ENCODE measurements at regions not wholly inside any gene's neighbourhood (a gene's known extent, or its start where the extent isn't known, plus 50 kb on each side); places are given as distances from the start of the nearest gene placed in this dataset.
A peak's percentile ranks its signal among the peaks of the same experiment; 100 is the strongest.
"Not testable (repeated sequence)": the region's sequence is repeated elsewhere in the genome, so short reads cannot be mapped to it uniquely, and the experiment has no call there.

DNA sequence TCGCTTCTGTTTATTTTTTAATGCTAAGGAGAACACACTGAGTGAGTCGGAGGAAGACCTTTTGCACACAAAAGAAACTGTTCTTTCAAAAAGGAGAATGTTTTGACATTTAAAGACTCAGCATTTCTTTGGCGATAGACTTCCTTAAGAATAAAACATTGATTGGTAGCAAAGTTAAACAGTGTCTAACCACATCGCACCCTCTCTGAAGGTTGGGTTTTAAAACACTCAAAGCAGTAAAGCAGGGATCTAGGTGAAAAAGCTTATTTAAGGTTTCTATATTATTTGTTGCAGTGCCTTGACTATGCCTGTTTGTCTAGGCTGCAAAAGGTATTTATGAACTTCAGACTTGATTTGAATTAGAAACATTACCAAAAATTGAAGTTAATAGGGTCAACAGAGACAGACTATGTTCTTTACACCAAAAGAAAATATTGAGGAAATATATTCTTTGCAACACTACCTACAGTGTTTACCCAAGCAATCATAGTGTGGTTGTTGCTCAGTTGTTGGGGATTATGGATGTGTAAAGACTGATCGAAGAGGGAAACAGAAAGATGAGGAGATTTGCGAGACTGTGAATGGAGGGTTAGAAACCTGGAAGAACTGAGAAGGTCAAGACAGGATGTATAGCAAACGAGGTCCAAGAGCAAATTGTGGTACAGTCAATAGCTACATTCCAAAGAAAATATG lies 297.8 kb upstream of the SLC39A10 start:
- no peak for DNase-seq (ENCODE audit: low read depth in 2 of 2)

DNA sequence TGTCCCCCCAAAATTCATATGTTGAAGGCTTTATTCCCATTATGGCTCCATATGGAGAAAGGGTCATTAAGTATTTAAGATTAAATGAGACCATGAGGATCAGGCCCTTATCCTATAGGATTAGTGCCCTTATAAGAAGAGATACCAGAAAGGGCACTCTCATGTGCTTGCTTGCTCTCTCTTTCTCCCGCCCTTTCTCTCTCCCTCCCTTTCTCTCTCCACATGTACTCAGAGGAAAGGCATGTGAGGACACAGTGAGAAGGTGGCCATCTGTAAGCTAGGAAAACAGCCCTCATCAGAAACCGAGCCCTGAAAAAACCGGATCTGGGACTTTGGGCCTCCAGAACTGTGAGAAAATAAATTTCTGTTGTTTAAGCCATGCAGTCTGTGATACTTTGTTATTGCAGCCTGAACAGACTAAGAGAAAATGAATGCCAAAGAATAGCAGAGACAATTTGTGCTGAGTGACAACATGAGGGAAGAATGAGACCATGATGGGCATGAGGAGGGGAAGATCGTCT lies 300.0 kb upstream of the SLC39A10 start:
- no peak for DNase-seq (ENCODE audit: low read depth in 2 of 2)

DNA sequence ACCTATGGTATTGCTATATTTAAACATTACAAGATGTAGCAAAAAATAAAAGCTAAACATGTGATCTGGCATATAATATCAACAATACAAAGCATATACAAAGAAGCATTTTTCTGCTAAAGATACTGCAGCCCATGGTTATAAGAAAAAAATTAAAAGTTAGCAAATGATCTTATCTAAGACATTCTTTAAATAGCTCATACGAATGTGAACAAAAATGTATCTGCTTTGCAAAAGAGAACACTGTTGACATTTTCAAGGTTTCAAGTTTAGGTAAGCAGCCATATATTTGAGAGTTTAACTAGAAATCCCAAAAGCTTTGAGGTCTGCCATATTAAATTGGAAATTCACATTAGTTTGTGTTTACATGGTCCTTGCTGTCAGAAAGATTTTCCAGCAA lies 301.0 kb upstream of the SLC39A10 start:
- DNase-seq (ENCODE audit: low read depth in 2 of 2) = no peak

DNA sequence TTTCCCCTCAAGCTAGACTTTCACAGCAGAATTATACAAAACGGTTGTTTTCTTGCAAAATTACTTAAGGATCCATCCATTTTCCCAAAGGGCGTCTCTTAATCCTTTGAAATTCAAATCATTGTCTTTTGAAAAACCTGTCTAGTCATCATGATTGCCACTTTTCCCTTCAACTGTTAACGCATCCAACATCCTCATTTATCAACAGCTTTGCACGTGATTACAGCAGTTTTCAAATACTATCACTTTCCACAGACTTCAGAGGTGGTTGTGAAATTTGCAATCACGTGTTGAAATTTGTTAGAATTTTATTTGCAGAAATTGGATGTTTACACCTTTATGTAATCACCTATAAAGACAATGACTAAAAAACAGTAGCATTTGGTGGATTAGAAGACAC lies 304.4 kb upstream of the SLC39A10 start:
- DNase-seq (ENCODE audit: low read depth in 2 of 2) = no peak

DNA sequence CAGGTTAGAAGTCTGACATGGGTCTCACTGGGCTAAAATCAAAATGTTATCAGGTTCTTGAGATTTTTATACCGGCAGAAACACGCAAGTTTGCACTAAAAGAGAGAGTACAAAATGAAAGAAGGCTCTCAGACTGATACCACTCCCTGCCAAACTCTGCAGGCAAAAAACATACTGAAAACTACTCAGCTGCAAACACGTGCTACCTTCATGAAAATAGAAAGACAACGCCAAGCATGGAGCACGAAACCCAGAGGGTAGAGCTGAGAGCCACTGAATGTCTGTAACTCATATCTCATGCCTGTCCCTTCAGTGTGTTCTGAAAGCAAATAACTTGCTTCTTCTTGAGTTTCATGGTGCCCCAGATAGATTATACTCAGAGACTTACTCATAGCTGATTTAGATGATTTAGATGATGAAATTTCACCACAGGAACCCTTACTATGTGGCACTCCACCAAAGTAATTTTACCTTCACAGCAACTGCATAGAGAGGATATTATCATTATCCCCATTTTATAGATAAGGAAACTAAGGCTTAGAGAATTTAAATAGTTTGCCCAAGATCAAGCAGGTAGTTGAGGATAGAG lies 313.0 kb upstream of the SLC39A10 start:
- no peak for DNase-seq (ENCODE audit: low read depth in 2 of 2)

DNA sequence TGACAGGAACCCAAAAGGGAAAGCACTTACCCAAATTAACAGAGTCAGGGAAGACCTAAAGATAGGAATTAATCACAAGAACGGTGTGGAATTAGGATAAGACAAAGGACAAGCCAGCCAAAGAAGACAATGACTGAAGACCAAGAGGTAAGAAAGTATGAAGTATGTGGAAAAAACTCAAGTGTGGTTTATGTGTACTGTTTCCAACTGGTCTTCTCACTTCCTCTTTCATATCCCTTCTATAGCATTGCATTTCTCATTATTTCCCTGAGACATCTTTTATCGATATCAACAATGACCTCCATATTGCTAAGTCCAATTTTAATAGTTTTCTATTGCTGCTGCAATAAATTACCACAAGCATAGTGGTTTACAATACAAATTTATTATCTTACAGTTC lies 313.5 kb upstream of the SLC39A10 start:
- no peak for DNase-seq (ENCODE audit: low read depth in 2 of 2)

DNA sequence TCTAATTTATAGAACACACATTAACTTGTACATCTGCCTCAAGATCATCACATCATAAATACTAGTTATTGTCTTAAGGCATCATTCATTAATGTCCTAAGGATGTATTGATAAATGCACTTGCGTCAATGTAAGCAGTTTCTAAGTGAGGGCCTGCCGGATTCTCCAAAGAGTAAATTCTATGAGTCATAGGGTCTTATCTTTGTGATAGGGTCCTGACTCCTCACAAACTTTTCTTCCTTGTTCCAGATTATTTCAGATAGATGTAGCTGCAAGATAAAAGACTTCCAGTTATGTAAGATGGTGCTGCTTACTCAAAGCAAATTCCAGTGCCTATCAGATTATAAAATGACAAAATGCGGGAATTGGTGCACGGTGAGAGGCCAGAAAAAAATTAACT lies 315.0 kb upstream of the SLC39A10 start:
- DNase-seq (ENCODE audit: low read depth in 2 of 2) = no peak

DNA sequence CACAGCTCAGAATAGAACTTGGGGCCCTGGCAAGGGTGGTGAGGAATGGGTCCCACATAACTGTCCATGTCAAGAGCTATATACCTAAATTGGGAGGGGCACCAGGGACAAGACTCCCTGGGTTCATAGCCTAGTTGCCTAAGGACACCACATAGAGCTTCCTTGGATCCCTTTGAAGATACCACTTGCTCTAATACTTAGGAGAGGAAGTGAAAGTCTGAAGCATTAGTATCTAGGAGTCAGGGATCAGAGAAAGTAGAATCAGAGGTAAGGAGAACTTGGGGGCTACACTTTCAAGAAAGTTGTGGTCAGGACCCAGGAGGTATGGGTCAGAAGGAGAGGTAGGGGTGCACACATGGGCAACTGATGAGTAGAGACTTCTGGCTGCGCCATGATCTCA lies 318.2 kb upstream of the SLC39A10 start:
- no peak for DNase-seq (ENCODE audit: low read depth in 2 of 2)

DNA sequence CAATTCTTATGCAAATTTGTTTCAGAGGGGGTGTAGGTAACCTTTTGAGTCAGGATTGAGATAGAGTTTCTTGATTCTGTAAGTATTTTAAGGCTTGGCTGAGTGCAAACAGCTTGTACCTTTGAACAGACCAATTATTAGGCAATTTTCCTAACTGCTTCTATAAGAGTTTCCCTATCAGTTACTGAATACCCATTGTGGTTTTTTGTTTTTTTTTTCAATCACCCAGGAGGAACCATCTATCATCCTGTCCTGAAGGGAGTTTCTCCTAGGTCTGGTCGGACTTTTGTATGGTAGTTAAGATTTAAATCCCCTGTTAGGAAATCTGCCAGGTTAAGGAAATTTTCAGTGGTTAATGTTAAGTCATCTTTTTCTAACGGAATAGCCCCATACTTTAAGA lies 319.4 kb upstream of the SLC39A10 start:
- no peak for DNase-seq (ENCODE audit: low read depth in 2 of 2)

DNA sequence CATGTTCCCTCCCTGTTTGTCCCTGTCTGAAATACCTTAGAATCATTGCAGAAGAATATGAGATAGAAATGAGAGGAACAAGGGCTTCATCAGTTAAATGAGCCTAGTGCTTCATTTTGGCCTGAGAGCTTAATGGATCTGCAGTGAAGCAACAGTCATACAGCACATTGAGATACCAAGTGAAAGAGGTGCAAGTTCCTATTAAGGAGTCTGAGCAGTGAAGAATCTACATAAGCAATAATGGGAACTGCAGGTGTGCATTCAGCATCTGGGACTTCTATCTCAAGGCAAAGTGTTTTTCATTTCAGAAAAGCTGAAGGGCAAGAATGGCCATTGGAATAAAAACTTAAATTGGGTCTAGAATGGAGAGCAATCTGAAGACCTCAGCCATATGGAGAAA lies 323.2 kb upstream of the SLC39A10 start:
- DNase-seq (ENCODE audit: low read depth in 2 of 2) = no peak

DNA sequence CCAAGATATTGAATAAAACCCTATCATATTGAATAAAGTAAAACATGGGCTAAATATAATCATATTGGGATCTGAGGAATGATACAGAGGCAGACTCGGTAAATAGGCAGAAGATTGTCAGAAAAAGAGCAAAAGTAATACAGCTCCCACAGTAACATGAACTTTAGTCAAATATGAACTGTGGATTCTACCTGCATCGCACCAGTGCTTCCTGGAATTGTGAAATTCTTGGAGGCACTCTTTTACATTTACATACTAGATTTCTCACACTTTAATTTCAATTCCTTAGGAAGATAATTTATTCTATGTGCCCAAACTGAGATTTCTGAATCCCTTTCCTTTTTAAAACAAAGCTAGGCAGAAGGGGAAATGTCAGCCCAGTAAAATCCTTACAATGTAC lies 325.1 kb upstream of the SLC39A10 start:
- DNase-seq (ENCODE audit: low read depth in 2 of 2) = no peak

DNA sequence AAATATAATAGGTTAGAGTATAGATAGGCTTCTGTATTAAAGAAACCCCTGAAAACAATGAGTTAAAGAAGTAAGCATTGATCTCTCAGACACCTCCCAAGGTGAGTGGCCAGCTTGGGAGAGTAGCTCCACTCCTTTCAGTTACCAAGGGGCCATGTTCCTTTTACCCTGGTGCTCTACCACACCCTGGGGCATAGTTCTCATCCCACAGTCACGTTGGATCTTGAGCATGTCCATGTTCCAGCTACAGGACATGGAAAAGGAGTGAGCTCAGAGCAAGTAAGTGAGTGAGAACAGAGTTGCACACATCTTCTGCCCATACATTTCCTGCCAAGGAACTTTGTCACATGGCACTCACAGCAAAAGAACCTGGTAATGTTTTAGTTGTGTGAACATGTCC lies 325.9 kb upstream of the SLC39A10 start:
- DNase-seq (ENCODE audit: low read depth in 2 of 2) = no peak

DNA sequence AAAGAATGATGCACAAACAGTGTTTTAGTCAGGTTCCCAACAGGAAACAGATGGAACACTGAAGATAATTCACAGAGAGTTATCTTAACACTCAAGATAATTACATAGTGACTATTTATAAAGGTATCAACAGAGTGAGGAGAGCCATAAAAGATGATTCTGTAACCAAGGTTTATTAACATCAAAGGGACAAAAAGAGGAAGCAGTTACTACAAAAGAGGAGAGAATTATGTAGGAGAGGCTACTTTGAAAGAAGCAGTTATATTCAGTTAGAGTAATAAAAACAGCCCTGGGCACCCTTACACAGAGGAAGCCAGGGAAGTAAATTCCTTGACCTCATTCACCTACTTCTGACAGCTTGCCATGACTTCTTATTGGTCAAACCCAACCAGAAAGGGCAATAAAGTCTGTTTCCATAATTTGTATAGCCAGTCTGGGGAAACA lies 326.5 kb upstream of the SLC39A10 start:
- no peak for DNase-seq (ENCODE audit: low read depth in 2 of 2)

DNA sequence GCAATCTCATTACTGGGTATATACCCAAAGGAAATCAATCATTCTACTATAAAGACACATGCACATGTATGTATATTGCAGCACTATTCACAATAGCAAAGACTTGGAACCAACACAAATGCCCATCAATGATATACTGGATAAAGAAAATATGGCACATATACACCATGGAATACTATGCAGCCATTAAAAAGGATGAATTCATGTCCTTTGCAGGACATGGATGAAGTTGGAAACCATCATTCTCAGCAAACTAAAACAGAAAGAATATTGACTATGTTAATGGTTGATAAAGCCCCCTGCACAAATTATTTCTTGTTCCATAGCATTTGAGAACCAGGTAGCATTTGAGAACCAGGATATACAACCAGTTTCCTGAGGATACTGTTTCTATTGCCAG lies 327.2 kb upstream of the SLC39A10 start:
- DNase-seq (ENCODE audit: low read depth in 2 of 2) = not testable (repeated sequence)

DNA sequence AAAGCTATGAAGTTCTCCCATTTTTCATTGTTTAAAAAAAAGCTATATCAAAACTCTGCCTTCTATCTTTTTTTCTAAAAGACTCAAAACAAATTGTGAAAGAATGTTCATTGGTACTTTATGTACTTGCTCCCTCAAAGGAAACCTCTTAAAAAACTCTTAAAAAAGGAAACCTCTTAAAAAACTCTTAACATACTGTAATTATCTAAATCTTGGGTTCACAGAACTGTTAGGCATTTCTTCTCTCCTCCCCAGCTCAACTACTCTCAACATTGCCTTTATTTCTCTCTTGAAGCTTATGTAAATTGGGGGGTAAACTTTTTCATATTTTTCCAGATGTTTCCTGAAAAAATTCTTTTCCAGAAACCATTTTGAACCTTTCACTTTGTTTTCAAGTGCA lies 330.5 kb upstream of the SLC39A10 start:
- no peak for DNase-seq (ENCODE audit: low read depth in 2 of 2)

DNA sequence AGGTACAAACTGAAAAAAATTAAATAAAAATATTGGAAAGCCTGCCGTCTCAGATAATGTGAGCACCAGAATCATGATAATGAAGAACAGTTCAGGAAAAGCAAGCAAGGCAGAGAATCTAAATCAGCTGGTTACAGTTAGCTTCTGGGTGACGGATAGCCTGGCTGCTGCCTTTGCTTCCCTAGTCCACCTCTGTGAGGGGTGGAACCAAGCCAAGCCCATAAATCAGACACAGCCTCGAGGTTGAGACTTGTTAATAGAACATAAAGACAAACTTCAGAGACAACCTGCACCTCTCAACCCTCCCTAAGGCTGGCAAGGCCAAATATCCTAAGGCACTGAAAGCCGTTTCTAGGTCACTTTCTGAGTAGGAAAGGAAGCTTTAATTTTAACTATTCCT lies 334.7 kb upstream of the SLC39A10 start:
- no peak for DNase-seq (ENCODE audit: low read depth in 2 of 2)

DNA sequence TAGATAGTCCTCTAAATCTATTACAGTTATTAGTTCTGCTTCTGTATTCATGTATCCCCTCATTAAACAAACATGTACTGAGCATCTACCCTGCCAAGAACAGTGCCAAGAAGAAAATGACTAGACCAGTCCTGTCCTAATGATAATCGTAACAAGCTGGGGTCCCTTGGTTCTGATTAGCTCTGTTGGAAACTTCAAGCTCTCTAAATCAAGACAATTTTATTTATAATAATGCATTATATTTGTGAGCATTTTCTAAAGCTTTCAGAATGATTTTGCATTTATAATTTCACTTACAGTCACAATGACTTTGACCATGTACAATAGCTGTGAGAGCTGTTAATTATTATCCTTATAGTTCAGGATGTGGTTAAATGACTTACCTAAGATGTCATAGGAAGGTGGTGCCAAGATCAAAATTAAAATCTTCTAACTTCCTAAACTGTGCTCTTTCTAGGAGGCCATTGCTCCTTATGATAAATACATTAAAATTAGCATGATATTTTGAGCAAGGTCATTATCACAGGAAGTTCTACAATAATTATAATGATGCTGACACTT lies 336.5 kb upstream of the SLC39A10 start:
- DNase-seq (ENCODE audit: low read depth in 2 of 2) = no peak

DNA sequence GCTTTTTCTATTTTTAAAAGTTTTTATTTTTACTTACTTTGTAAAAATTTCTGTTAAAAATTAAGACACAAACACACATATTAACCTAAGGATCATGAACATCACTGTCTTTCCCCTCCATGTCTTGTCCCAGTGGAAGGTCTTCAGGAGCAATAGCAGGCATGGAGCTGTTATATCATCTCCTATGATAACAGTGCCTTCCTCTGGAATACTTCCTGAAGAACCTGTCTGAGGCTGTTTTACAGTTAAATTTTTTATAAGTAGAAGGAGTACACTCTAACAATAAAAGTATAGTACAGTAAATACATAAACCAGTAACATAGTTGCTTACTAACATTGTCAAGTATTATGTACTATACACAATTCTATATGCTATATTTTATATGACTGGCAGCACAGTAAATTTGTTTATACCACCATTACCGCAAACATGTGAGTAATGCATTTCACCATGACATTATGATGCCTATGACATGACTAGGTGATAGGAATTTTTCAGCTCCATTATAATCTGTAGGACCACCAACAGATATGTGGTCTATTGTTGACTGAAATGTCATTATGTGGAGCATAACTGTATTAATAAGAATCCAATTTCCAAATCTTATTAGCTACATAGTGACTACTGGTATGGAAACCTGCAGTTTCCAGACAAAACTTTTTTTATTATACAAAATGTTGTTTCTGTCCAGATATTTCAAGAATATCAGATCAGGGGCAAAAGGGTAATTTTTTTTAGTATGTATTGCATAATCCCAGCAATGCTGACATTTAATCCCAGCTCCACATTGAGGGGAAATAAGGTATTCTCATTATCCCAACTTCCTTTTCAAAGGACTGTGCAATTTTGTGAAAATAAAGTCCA lies 337.2 kb upstream of the SLC39A10 start:
- no peak for DNase-seq (ENCODE audit: low read depth in 2 of 2)

DNA sequence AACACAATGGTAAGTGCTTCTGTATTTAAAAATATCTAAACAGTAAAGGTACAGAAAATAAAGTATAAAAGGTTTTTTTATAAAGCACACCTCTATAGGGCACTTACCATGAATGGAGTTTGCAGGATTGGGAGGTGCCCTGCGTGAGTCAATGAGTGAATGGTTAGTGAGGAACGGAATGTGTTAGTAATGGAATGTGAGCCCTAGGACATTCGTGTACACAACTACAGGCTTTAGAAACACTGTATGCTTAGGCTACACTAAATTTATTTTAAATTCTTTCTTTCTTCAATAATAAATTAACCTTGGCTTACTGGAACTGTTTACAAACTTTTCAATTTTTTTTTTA lies 337.9 kb upstream of the SLC39A10 start:
- DNase-seq (ENCODE audit: low read depth in 2 of 2) = no peak

DNA sequence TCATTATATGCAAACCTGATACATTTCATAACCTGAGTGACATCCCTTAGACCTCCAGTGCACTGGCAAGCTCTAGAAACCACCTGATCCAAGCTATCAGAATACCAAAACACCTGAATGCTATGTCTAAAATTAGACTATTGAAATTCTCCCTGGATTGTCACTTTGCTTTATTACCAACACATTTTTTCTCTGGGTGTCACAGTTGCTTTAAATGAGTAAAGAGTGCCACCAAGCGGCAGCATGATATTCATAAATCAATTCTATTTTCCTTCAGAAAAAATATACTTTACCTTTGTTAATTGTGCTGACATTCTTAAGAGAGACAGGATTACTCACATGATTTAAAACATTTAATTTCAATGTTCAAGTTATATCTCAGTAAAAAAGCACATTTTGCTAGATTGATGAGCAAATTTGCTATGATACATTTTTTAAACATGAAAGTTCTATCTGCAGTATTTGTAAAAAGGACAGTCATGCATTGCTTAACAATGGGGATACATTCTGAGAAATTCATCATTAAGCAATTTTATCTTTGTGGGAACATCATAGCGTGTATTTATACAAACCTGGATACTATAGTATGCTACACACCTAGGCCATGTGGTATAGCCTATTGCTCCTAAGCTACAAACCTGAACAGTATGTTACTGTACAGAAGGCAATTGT lies 338.4 kb upstream of the SLC39A10 start:
- DNase-seq (ENCODE audit: low read depth in 2 of 2) = peak; percentile 12 to 42

DNA sequence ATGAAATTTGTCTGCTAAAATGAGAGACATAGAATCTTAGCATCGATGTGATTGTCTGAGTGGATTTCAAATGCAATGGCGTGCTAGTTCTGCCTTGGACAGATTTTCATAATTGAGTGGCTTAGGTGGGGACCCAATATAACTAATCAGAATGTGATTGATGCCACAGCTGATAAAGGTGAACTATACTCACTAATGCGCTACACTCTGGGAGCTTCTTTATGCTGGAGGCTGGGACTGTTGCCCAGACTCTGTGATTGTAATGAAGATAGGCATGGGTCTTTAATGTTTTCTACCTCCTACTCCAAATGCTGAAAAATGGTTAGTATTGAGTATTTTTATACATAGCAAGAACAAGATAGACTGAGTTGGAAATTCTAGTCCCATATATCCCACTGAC lies 339.5 kb upstream of the SLC39A10 start:
- DNase-seq (ENCODE audit: low read depth in 2 of 2) = no peak

DNA sequence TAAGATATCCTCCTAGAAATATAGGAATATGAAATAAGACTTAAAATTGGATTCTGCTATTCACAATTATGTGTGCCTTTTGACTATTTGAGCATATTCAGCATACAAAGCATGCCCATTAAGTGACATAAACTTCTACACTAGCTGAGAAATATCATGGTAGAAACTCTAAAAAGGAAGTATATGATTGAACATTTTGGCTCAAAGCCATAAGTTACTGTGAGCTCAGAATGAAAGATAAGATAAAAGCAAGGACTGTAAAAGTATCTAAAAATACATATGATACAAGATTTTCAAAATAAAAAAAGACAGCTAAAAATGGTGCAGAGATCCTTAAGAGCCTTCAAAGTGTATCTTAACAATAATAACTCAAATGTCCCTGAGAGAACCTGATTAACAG lies 340.5 kb upstream of the SLC39A10 start:
- DNase-seq (ENCODE audit: low read depth in 2 of 2) = no peak

Measured in dermis microvascular lymphatic vessel endothelial cell (primary cell).